GM21825 (cell line): ENCODE measurements at regions not wholly inside any gene's neighbourhood (a gene's known extent, or its start where the extent isn't known, plus 50 kb on each side); places are given as distances from the start of the nearest gene placed in this dataset.

Source experiments
- ATAC-seq: cut with Tn5 transposase; IDR thresholded peaks from one replicate; pipeline ENCODE4 v1.9.1; 2021; ENCODE audit warnings: mild to moderate bottlenecking, moderate library complexity; ENCODE audit not compliant: unreplicated experiment

DNA sequence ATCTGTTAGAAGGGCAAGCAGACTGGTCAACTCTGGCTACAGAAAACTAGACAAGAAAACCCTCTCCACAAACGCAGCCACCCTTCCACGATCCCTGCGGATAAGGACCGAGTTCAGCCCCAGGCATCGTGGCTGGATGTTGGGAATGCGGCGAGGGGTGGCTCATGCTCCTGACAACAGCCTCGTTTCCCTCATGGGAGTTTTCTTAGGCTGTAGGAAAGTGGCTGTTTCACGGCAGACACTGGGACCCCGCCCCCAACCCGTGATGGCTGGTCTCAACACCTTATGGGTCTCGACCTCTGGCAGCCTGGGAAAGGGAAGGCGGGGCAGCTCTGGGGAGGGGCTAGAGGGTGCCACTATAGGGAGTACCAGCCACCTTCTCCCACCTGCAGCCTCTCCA is 123.3 kb downstream of the RFLNA start:
- ATAC-seq, result no peak

DNA sequence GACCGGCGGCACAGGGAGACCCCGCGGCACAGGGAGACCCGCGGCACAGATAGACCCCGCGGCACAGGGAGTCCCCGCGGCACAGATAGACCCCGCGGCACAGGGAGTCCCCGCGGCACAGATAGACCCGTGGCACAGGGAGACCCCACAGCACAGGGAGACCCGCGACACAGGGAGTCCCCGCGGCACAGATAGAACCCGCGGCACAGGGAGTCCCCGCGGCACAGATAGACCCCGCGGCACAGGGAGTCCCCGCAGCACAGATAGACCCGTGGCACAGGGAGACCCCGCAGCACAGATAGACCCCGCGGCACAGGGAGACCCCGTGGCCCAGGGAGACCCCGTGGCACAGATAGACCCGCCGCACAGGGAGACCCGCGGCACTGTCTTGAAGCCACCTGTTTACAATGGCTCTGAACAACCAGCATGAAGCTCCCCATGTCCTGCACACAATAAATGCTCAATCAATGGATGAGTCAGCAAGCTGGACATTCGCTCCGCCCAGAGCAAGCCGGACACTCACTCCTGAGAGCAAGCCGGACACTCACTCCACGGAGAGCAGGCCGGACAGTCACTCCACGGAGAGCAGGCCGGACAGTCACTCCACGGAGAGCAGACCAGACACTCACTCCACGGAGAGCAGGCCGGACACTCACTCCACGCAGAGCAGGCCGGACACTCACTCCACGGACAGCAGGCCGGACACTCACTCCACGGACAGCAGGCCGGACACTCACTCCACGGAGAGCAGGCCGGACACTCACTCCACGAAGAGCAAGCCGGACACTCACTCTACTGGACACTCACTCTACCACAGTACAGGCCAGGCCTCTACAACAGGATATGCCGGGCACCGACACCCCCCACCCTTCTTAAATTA is 121.9 kb downstream of the RFLNA start:
- ATAC-seq, result no peak

DNA sequence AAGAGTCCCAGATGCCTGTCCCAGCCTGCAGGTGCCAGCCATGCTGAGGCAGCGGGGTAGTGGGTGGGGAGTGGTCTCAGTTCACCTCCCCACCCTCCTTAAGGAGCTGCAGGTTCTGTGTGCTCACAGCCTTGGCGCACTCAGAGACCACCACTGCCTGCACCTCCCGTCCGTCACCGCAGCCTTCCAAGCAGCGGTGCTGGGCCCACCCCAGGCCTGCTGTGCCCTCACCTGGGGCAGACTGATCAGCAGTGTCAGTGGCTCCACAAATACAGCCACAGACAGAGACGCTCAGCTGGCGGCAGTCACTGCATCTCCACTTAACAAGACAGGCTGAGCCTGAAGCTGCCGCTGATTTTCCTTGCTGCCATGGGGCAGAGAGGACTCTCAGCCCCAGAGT is 120.2 kb downstream of the RFLNA start:
- ATAC-seq, result no peak

DNA sequence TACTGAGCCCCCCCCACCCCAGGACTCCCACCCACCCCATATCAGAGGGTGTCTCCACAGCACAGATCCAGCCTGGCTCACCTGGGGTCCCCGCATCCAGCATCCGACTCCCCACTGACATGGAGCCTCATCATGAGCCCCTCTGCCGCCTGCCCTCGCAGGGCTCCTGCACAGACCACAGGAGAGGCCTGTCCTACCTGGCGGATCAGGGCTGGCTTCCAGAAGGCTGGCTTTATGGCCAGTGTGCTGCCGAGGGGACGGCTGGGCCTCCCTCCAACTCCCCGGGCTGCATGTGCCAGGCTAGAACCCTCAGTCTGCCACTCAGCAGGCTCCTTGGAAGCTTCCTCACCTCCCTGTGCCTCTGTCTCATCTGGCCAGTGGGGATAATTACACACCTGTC is 119.0 kb downstream of the RFLNA start:
- ATAC-seq, result no peak

DNA sequence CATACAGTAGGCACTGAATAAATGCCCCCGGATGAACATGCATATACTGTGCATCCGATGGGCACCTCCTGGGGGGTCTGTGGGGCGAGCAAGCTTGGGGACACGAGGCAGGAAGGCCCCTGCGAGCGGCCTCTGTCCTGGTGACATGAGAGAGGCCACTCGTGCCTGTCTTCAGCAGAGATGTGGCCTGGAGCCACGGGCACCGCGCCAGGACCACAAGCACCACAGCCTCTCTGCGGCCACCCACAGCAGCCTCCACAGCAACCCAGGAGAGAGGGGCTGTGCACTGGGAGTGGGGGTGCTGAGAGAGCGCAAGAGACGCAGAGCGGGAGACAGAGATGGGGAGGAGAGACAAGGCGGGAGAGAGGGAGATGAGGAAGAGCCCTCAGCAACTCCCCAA is 118.5 kb downstream of the RFLNA start:
- no peak for ATAC-seq

DNA sequence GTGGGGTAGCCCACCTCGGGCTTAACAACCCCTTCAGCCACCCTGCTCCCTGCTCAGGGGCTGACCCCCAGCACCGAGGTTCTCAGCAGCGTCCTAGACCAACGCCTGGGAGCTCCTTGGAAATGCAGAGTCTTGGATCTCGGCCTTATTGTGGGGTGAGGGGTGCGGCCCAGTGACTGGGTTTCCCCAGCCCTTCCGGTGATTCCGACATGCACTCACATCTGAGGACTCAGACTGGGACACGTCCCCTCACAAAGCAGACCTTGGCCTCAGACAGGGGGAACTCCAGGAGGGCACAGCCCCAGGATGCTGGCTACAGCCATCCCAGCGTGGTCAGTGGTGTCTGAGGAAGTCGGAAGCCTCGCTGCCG is 117.7 kb downstream of the RFLNA start:
- no peak for ATAC-seq

DNA sequence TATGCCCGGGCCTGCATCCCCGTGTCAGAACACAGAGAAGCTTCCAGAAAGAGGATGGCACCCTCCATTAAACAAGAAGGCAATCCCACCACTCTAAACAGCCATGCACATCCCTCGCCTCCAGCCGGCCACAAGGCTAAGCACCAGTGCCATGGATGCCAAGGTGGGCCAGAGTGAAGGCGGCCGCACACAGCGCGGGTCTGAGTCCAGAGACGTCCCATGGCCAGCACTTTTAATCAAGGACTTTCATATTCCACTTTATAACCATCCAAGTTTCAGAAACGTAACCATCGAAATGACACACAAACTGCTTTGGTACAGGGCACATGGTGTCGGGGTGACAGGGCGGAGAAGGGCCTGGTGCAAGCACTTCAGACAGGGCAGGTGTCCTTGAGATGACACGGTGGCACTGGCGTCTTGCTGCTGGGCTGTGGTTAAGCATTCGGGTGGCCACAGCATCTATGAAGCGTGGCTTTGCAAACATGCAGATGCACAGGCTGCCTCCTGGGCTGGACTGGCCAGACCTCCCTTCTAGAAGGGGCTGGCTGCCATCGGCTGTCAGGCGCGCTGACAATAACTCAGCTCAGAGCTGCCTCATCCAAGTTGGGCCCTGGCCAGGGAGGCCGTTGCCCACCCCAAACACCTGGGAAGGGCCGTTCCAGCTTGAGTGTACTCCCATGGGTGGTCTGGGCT is 117.2 kb downstream of the RFLNA start:
- no peak for ATAC-seq

DNA sequence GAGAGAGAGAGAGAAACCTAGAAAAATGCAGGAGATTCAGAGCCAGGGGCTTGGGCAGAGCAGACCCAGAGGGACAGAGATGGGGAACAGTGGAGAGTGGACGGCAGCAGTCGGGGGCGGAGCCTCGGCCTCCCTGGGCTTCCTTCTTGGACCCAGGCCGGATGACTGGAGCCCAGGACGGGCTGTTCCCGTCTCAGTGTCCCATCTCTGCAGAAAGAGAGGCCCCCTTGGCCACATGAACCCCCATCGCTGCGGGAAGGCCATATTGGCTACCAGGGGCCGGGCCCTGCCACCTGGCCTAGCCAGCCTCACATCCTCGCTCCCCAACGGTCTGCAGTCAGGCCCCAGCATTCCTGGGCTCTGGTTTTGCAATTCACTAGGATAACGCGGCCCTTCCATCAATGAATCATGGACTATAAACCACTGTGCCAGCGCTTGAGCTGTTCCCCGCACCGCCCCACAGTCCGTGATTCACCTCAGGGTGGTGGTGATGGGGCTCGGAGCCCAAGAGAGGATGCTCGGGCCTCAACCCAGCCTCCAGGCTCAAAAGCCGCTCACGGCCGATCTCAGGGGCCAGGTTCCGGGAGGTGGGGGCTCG is 116.5 kb downstream of the RFLNA start:
- ATAC-seq, result no peak

DNA sequence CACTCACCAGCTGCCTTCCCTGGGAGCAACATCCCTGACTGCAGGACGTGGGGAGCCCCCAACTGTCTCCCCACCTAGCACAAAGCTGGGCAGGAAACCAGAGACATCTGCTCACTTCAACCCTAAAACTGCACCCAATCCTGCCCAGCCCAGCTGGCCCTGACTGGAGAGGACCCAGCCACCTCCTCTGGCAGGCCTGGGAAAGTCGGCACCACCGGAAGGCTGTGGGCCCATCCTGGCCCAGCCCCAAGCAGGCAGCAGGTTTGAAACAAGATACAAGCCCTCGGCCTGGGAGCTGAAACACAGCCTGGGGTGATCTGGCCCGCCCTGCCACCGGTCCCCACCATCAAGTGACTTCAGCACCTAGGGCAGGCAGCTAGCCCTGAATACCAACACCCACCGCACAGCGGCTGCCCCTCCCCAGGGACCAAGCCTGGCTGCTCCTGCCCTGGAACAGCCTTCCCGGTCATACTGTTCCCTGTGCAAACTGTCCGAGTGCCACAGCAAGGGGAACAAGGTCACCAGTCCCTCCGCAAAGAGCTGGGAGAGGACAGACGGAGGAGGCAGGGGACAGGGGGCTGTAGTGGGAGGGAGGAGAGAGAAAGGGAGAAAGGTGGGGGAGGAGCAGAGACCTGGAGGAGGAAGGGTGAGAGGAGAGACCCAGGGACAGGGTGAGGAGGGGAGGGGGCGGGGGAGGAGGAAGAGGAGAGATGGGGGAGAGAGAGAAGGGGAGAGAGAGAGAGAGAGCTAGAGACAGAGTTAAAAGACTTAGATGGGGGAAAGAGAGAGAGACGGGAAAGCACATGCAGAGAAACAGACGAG is 115.7 kb downstream of the RFLNA start:
- no peak for ATAC-seq

DNA sequence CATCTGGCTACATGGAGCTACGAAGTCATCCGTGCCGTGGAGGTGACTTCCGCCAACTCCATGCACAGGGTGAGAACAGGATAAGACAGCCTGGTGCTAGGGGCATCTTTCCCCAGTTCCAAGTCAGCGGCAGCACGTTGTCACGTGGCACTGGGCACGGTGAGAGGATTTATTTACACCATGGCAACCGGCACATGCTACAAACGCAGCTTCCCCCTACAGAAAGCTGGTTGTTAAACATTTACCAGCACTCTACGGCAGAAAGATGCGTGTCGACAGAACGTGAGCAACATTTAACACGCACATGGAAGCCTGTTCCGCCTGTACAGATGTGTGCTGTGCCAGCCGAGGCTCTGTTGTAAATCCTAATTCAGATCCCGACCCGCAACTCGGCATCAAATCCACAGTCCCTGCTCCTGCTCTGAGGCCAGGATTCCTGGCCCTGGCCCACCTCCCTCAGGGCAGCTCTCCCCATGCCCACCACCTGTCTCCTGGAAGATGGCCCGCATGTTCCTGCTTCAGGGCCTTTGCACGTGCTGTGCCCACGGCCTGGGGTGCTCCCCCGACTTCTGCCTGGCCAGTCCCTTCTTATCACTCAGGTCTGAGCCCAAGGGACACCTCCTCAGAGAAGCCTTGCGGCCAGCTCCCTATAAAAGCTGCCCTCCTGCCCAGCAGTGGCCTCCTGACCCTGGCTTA is 114.1 kb downstream of the RFLNA start:
- ATAC-seq, result no peak

DNA sequence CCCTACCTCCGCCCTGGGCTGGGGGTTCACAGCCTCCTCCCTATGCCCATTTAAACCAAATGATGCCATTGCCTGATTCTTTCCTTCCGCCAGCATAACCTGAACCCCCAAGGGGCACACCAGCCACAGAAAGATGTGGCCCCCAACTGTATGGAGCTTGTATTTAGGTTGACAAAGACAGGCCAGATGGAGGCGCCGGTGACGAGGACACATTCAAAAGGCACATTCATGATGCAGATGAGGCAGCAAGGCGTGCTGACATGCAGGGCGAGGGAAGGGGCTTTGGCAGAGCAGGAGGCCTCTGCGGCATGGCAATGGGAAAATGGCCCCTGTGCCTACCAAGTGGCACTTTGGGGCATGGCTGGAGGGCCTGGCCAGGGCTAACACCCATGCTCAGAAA is 112.2 kb downstream of the RFLNA start:
- ATAC-seq, result no peak

DNA sequence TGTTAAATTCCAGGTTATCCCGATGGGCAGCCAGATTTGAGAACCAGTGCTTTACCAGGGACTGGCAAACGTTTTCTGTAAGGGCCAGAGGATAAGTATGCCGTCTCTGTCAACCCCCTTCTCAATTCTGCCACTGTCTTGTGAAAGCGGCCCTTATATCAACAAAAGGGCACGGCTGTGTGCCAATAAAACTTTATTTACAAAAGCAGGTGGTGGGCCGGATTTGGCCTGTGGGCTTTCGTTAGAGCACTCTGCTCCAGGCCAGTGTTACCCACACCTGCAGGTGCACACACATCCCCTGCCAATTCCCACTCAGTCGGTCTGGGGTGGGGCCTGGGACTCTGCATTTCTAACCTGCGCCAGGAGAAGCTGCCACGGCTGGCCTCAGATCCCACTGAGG is 111.2 kb downstream of the RFLNA start:
- ATAC-seq, result no peak

DNA sequence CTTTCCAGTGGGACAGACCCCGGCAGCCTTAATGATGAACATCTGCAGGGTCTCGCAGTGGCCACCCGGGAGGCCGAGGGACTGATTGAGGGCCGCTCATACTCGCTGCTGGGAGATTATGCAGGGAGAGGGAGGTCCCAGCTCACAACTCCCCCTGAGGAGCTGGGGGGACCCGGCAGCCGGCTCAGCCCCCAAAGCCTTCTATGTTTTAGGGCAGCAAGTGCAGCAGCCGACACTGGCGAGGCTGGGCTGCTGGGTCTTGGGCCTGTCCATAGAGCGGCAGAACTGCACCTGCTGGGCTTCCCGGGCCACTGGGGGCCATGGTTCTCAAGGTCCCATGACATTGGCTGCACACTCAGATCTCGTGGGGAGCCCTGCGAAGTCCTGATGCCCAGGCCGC is 110.7 kb downstream of the RFLNA start:
- ATAC-seq, result no peak

DNA sequence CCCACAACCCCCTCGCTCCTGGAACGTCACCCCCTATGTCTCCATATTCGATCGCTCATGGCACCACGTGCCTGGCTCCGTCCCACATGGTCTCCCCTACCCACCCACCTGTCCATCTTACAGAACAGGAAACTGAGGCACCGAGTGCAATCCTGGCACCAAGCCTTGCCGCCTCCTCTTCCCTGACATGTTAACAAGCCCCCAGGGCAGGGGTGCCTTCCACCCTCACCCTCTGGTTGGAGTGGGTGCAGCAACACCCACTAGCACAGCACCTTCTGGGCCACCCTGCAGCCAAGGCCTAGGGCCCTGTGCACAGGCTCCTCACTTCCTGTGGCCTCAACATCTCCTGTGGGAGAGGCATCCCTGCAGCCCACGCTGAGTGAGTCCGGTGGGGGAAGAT is 110.3 kb downstream of the RFLNA start:
- no peak for ATAC-seq

DNA sequence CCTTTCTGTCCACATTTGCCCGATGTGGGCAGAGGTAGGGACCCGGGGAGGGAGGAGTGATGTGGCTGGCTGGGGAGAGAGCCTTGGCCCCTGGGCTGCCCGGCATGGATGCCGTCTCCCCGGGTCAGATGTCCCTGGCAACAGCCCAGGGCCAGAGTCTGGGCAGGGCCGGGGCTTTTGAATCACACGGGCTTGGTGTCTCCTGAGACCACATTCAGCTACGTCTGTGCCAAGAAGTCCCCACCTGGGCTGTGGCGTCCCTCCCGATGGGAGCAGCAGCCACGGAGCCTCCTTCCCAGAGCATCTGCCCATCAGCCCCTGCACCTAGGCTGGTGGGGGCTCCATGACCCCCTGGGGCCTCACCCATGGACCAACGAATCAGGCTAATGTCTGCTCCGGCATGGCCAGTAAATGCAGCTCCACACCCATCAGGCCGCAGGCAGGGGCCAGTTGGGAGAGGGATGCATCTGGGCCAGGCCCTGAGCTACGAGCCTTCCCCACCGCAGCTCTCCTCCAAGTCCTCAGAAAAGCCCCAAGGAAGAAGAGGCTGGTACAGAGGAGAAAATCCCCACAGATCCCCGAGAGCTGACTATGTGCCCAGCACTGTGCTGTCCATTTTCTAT is 109.4 kb downstream of the RFLNA start:
- ATAC-seq, result no peak

DNA sequence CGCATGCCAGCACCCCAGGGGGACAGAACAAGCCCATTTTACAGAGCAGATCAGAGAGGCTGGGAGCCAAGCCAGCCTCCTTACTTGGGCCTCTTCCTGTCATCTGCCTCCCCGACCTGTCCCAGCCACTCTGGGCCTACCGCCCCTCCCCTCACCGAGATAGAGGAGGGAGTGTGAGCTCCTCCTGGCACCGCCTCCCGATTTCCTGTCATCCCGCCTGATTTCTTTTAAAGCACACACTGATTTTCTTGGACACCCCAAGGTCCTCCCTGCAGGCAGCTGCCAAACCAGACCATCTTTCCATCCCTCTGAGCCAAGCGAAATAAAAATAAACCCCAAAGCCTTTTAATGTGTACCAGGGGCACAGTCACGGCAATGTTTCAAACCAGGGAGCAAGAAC is 108.4 kb downstream of the RFLNA start:
- ATAC-seq, result no peak

DNA sequence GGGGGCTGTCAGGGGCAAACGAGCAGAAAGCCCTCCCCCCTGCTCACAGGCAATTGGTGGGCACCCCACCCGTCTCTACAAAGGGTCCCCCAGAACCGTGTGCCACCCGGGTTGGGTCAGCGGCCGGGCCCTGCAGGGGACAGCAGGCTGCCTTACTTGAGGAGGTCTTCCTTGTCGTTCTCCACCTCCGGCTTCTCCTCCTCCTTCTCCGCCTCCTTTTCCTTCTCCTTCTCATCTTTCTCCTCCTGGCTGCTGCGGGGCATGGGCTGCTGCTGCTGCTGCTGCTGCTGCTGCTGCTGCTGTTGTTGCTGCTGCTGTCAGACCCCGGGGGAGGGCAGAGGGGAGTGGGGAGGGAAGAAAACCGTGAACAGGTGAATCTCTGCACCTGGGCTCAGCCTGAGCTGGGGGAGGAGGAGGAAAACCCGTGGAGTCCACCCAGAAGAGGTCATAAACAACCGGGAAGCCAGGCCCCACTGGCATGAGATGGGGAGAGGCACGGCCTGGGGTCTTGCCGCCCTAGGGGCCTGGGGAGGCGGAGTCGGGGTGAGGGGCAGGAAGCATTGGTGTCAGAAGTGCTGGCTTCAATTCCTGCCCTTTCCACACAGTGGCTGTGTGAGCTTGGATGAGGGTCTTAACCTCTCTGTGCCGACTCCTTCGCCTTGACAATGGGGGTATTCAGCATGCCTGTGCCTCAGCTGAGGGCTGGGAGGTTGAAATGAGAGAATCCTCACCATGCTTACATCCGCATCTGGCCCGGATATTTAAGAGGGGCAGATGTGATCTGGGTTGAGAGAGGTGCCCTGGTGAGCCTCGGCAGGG is 107.6 kb downstream of the RFLNA start:
- ATAC-seq, result no peak

DNA sequence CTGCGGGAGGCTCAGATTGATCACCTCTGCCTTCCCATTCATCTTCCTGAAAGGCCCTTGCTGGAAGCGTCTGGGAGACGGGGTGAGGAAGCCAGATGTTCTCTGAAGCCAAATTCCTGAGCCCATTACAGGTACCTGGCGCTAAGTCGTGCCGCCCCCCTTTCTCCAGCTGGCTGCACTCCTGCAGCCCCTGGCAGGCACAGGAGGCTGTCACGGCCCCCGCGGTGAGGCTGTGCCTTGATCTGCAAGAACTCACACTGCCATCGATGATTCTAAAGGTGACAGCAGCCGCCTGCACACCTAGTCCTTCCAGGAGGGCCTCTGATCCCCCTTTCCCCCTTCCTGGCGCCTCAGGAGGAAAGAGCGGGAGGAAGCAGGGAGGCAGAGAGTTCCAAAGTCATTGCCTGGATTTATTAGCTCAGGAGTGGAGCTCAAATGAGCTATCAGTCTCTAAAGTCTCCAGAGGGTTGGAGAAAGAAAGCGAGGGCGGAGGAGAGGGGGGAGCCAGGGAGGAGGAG is 106.9 kb downstream of the RFLNA start:
- ATAC-seq, result no peak

DNA sequence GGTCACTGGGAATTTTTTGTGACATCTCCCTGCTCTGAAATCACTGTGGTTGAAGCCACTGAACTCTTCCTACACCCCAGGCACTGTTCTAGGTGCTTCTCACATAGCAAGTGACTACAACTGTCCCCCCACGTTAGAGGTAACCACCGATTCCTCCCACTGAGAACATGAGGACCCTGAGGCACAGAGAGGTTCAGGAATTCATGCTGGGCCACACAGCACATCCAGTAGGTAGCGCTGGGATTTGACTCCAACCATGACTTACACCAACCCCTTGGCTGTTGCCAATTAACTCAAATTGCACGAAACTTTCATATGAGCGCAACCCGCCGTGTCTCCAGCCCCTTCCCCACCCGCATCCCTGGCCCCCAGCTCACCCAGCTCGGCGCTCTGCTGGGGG is 105.2 kb downstream of the RFLNA start:
- ATAC-seq, result no peak
